ELR (cell line): ENCODE measurements at regions not wholly inside any gene's neighbourhood (a gene's known extent, or its start where the extent isn't known, plus 50 kb on each side); places are given as distances from the start of the nearest gene placed in this dataset.
A peak's percentile ranks its signal among the peaks of the same experiment; 100 is the strongest.
"Not testable (repeated sequence)": the region's sequence is repeated elsewhere in the genome, so short reads cannot be mapped to it uniquely, and the experiment has no call there.

Experiments
- DNase-seq: peaks from one replicate; pipeline ENCODE4 v3.0.0-alpha.2; 2015; ENCODE audit warnings: low read depth

- no peak for DNase-seq
Measured at GRCh38 chr1:47491341-47491753, 53.5 kb downstream of the FOXD2 start.

- no peak for DNase-seq
Measured at GRCh38 chr1:47495176-47495713, 57.4 kb downstream of the FOXD2 start.

DNA sequence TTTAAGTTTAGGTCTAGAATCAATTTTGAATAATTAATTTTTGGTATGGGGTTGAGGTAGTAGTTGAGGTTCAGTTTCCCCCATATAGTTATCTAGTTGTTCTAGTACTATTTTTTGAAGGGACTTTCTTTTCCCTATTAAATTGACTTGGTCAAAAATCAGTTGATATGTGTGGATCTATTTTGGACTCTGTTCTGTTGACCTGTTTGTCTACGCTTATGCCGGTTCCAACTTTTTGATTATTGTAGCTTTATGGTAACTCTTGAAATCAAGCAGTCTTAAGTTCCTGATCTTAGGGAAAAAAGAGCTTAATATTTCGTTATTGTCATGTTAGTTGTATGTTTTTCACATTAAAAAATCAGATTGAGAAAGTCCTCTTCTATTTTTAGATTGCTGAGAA, 60.7 kb downstream of the FOXD2 start:
- no peak for DNase-seq

DNA sequence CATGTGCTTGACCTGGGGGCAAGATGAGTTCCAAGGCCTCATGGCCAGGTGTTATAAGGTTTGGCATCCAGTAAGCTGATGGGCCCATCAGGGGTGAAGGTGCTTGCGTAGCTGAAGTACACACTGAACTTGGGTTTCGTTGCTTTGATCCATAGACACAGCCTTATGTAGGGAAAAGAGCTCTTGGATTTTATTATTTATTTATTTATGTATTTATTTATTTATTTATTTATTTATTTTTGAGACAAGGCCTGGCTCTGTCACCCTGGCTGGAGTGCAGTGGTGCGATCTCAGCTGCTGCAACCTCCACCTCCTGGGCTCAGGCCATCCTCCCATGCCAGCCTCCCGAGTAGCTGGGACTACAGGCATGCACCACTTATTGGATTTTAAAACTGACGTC, 63.2 kb downstream of the FOXD2 start:
- no peak for DNase-seq

DNA sequence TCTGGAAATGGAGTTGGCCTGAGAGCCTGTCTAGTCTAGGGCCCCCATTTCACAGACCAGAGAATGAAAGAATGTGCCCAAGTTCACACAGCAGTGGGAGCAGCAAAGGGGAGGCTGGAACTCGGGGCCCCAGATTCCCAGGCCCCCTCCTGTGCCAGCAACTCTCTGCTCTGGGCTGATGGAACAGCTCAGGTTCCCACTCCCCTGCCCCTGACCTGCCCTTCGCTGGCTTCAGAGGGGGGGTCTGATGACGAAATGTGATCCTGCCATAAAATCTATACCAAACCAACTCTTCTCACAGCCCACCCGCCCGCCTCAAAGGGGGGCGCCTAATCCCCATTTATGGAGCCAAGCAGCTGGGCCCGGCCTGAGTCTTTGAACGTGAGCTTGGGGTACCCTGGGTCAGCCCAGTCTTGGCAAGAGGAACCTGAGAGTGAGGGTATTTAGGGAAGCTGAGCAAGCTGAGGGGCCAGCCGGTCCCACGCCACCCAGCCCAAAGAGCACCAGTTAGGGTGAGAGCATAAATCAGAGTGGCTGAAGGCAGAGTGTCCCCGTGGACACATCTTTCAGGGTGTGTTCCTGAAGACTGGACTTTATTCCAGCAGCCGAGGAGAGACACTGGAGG, 65.0 kb downstream of the FOXD2 start:
- DNase-seq = no peak

GRCh38 chr1:47504840-47505239, 67.0 kb downstream of the FOXD2 start:
- not testable (repeated sequence) for DNase-seq

DNA sequence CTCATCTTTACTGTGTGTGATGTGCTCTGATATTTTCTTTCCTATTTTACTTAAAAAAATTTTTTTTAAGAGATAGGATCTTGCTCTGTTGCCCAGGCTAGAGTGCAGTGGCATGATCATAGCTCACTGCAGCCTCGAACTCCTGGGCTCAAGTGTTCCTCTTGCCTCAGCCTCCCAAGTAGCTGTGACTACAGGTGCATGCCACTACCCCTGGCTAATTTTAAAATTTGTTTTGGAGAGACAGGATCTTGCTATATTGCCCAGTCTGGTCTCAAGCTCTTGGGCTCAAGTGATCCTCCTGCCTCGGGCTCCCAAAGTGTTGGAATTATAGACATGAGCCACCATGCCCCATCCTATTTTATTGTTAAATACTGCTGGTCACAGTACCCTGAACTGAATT, 67.4 kb downstream of the FOXD2 start:
- no peak for DNase-seq

- DNase-seq = no peak
Measured at GRCh38 chr1:47506053-47506452, 68.2 kb downstream of the FOXD2 start.

GRCh38 chr1:47507144-47507543, 69.3 kb downstream of the FOXD2 start:
- DNase-seq = peak; percentile 15

DNA sequence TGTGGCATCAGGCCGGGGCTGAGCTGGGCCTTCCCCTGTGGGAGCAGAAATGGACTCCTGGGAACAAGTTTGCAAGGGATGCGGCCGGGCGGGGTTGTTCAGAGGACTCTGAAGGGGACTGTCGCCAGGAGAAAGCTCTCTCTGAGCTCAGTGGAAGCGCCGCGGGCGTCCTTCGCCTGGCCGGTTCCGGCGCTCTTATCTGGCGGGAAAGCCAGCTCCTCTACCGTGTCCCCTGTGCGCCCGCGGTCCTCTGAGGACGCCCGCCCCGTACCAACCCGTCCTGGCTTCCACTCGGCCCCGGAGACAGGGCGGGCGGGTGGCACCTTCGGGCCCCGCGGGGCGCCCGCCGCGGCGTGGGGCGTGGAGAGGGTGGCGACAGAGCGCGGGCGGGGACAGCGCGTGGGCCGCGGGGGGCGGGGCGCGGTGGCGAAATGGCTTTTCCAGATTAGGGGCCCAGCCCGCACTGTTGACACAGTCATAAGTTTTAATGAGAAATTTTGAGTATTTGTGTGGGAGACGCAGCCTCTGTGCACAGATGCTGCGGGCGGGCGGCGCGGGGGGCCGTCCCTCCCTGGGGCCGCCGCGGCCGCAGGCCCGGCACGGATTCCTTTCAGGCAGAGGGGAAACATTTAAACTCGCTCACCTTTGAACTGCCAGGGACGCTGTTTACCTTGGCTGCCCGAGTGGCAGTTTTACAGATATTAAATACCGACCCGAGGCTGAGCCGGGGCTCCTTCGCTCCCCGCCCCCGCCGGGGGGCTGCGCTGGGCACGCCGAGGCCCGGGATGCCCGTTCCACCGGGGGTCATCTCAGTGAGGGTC, 70.2 kb downstream of the FOXD2 start:
- DNase-seq = peak; percentile 10

DNA sequence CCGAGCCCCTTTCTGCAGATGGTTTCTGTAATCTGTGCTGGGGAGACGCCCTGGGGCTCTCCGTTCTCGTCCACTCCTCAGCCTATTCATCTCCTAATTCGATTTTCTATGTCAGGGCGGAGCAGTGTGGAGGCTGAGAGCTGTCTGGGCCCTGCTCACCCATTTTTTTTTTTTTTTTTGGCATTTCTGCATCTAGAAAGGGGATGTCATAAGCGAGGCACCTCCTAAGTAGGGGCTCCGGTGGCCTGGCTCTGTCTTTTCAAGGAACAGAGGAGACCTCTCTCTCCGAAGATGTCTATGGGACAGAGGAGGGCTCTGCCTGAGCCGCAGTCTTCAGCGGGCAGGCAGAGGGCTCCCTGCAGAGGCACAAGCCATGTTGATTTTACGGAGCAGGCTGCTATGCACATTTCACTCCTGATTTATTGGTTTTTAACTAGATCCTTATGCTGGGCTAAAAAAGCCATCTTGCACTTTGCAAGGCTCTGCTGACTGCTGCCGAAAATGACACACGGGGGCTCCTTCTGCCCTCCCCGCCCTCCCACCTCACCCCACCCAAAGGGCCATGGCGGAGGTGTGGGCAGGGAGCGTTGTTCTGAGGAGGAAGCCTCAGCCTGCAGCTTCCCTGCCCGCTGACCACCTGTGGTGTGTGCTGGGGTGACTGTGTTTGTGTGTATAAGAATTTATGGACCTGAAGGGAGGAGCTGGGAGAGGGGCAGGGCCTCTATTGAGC, 71.0 kb downstream of the FOXD2 start:
- no peak for DNase-seq

GRCh38 chr1:47510282-47510811, 72.5 kb downstream of the FOXD2 start:
- DNase-seq = no peak

GRCh38 chr1:47511825-47512224, 74.0 kb downstream of the FOXD2 start:
- no peak for DNase-seq

- no peak for DNase-seq
Measured at GRCh38 chr1:47513393-47513792, 75.5 kb downstream of the FOXD2 start.

DNA sequence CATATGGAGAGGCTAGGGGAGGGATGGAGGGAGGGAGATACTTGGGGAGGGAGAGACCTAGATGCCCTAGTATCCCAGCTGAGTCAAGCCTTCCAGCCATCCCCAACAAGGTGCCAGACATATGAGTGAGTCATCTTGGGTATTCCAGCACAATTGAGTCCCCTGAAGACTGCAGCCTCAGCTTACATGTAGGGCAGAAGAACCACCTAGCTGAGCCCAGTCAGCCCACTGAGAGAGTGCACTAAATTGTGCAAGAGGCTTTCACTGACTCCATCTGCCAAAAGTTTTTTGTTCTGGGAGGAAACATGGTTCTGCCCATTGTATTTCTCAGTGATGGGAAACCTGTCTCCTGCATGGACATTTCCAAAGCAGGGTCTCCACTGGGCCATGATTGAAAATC, 76.4 kb downstream of the FOXD2 start:
- DNase-seq = no peak

- DNase-seq = no peak
Measured at GRCh38 chr1:47515164-47515789, 77.4 kb downstream of the FOXD2 start.

DNA sequence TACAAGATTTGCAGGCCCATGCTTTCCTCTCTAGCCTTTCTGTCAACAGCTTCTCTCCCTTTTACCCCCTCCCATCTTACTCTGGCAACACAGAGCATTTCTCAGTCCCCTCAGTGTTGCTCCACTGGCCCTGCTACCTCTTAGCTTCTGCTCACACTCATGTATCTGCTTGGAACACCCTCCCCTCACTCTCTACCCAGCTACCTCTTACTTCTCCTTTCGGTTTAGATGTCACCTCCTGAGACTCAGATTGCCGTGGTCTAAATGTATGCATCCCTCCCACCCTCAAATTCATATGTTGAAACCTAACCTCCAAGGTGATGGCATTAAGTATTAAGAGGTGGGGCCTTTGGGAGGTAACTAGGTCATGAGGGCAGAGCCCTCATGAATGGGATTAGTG, 80.1 kb downstream of the FOXD2 start:
- DNase-seq = no peak

DNA sequence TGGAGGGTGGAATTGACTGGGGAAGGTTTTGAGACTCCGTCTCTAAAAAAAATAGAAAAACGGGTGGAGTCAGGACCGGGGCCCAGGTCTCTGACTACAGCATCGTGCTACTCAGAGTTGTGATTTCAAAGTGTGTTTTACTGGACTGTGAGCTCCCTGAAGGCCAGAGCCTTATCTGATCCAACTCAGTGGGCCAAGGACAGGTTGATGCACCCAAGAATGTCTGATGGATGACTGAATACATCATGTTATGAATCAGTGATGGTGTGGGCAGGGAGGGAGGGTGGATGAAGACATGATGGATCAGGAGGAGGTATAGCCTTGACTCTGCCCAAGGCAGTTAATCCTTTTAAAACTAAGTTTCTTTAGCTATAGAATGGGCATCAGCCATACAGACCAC, 81.6 kb downstream of the FOXD2 start:
- no peak for DNase-seq

- DNase-seq = no peak
Measured at GRCh38 chr1:47519971-47520370, 82.1 kb downstream of the FOXD2 start.

DNA sequence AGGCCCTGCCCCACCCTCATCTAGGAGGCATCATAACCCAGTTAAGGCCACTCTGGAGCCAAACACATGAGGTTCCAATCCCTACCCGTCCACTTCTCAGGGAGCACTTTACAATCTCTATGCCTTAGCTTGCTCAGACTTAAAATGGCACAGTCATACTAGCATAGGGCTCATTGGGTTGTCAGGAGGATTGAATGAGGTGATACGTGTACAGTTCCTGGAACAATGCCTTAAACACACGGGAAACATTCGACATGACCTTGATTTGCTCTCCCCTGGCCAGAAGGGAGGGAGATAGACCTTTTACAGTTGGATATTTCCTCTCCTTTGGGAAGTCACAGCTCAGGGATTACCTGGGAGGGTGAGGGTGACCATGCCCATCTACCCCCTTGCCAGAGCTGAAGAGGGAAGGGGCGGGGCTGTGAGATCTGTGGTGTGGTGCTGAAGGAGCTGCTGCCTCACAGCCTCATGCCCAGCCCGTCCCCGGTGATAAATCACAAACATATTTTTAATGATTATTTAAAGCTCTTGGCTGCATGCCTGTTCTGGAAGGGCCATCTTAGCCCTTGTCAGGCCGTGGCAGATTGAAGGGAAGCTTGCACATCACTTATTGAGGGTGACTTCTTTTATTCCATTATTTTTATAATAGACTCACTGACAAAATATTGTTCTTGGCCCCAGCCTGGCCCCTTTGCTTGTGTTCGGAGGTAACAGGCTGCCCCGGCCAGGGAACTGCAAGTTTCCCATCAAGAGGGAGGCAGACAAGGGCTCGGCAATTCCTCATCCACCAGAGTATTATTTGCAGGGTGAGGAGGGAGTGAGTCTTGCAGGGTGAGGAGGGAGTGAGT, 83.4 kb downstream of the FOXD2 start:
- no peak for DNase-seq
